ENCODE measurements at regions not wholly inside any gene's neighbourhood (a gene's known extent, or its start where the extent isn't known, plus 50 kb on each side); places are given as distances from the start of the nearest gene placed in this dataset.

GRCh38 chr2:17259613-17260012 lies 258.6 kb downstream of the RAD51AP2 start:
- no peak for DNase-seq
- H3K27me3 ChIP-seq (ENCODE audit: control insufficient read depth, insufficient read depth, low read length, poor library complexity, severe bottlenecking) = no peaks in the 10 kb centered on the region
- H3K9ac ChIP-seq (ENCODE audit: extremely low read depth, low read length, poor library complexity, severe bottlenecking) = no peak overlapping the region
- H3K36me3 Mint-ChIP-seq (ENCODE audit: low read depth) = no peaks in the 10 kb centered on the region
- H3K4me1 Mint-ChIP-seq = peaks cover 2% of the 10 kb centered on the region
- no peaks in the 10 kb centered on the region for H3K9me3 Mint-ChIP-seq
- no peak overlapping the region for H3K4me3 ChIP-seq (ENCODE audit: low read length)
- H3K27ac Mint-ChIP-seq = no peak overlapping the region
- no peaks in the 10 kb centered on the region for H3K27me3 Mint-ChIP-seq (ENCODE audit: insufficient read depth)
- WGBS, 2 experiments (ENCODE audit: insufficient coverage in 1 of 2, insufficient read length in 1 of 2) = 92 to 93% methylated on average over 2 to 4 of the region's 4 CpGs
- H3K36me3 ChIP-seq (ENCODE audit: control insufficient read depth, insufficient read depth, low read length) = no peaks in the 10 kb centered on the region
- no peaks in the 10 kb centered on the region for H3K4me1 ChIP-seq (ENCODE audit: control insufficient read depth, insufficient read depth, low read length)
- no peak overlapping the region for H3K4me3 Mint-ChIP-seq
- no peak for TF ChIP-seq CTCF (conservative IDR thresholded peaks at IDR 0.05)
- no peak overlapping the region for H3K27ac ChIP-seq (ENCODE audit: low read depth, low read length)
- H3K9me3 ChIP-seq (ENCODE audit: control insufficient read depth, low read length) = no peaks in the 10 kb centered on the region

GRCh38 chr2:17258861-17259260 lies 259.4 kb downstream of the RAD51AP2 start:
- no peak overlapping the region for H3K4me3 ChIP-seq (ENCODE audit: low read length)
- H3K9ac ChIP-seq (ENCODE audit: extremely low read depth, low read length, poor library complexity, severe bottlenecking) = no peak overlapping the region
- no peaks in the 10 kb centered on the region for H3K27me3 Mint-ChIP-seq (ENCODE audit: insufficient read depth)
- H3K4me1 ChIP-seq (ENCODE audit: control insufficient read depth, insufficient read depth, low read length) = no peaks in the 10 kb centered on the region
- H3K4me1 Mint-ChIP-seq = peaks cover 2% of the 10 kb centered on the region
- no peak overlapping the region for H3K27ac ChIP-seq (ENCODE audit: low read depth, low read length)
- DNase-seq = no peak
- H3K27ac Mint-ChIP-seq = no peak overlapping the region
- no peaks in the 10 kb centered on the region for H3K36me3 Mint-ChIP-seq (ENCODE audit: low read depth)
- H3K9me3 Mint-ChIP-seq = no peaks in the 10 kb centered on the region
- H3K27me3 ChIP-seq (ENCODE audit: control insufficient read depth, insufficient read depth, low read length, poor library complexity, severe bottlenecking) = no peaks in the 10 kb centered on the region
- no peaks in the 10 kb centered on the region for H3K36me3 ChIP-seq (ENCODE audit: control insufficient read depth, insufficient read depth, low read length)
- TF ChIP-seq CTCF (conservative IDR thresholded peaks at IDR 0.05) = no peak
- WGBS, 2 experiments (ENCODE audit: insufficient coverage in 1 of 2, insufficient read length in 1 of 2) = 91 to 100% methylated on average over 1 to 2 of the region's 2 CpGs
- no peak overlapping the region for H3K4me3 Mint-ChIP-seq
- H3K9me3 ChIP-seq (ENCODE audit: control insufficient read depth, low read length) = no peaks in the 10 kb centered on the region

GRCh38 chr2:17257189-17257909 lies 260.9 kb downstream of the RAD51AP2 start:
- H3K4me1 ChIP-seq (ENCODE audit: control insufficient read depth, insufficient read depth, low read length) = no peaks in the 10 kb centered on the region
- no peak overlapping the region for H3K4me3 ChIP-seq (ENCODE audit: low read length)
- no peak for TF ChIP-seq CTCF (conservative IDR thresholded peaks at IDR 0.05)
- H3K36me3 ChIP-seq (ENCODE audit: control insufficient read depth, insufficient read depth, low read length) = no peaks in the 10 kb centered on the region
- H3K27me3 ChIP-seq (ENCODE audit: control insufficient read depth, insufficient read depth, low read length, poor library complexity, severe bottlenecking) = no peaks in the 10 kb centered on the region
- Mint-ChIP-seq H3K4me3 (no peak overlapping the region), H3K27me3 (ENCODE audit: insufficient read depth) (no peaks in the 10 kb centered on the region), H3K36me3 (ENCODE audit: low read depth) (no peaks in the 10 kb centered on the region), H3K9me3 (no peaks in the 10 kb centered on the region), H3K4me1 (no peaks in the 10 kb centered on the region), H3K27ac (no peak overlapping the region)
- DNase-seq = no peak
- no peak overlapping the region for H3K27ac ChIP-seq (ENCODE audit: low read depth, low read length)
- 81 to 84% methylated on average over 3 to 4 of the region's 4 CpGs for WGBS, 2 experiments (ENCODE audit: insufficient coverage in 1 of 2, insufficient read length in 1 of 2)
- no peaks in the 10 kb centered on the region for H3K9me3 ChIP-seq (ENCODE audit: control insufficient read depth, low read length)
- no peak overlapping the region for H3K9ac ChIP-seq (ENCODE audit: extremely low read depth, low read length, poor library complexity, severe bottlenecking)

Data from endodermal cell (in vitro differentiated cells).